B cell (primary cell): ENCODE measurements at regions not wholly inside any gene's neighbourhood (a gene's known extent, or its start where the extent isn't known, plus 50 kb on each side); places are given as distances from the start of the nearest gene placed in this dataset.
"Not testable (repeated sequence)": the region's sequence is repeated elsewhere in the genome, so short reads cannot be mapped to it uniquely, and the experiment has no call there.

Source experiments
- ATAC-seq: fragments of 200-7000 bp; cut with Tn5 transposase; one replicate; pipeline ENCODE4 v1.10.0; 2021; ENCODE audit warnings: low read depth, mild to moderate bottlenecking, moderate number of reproducible peaks, moderate library complexity
- CTCF ChIA-PET: fragments of 350-600 bp; sonication (Branson Sonifier 250); formaldehyde crosslinking; loops from one replicate; lab custom pipeline; 2021; ENCODE audit warnings: antibody characterized with exemption, inconsistent platforms; lab: Charles Lee
- POLR2A ChIA-PET: fragments of 350-600 bp; sonication (Branson Sonifier 250); formaldehyde crosslinking; loops from one replicate; lab custom pipeline; 2021; ENCODE audit warnings: antibody characterized with exemption; lab: Charles Lee
- DNase-seq: peaks from one replicate; pipeline ENCODE4 v3.0.0; 2013
- H2AFZ ChIP-seq: 2 replicates; pipeline ENCODE4 v1.6.1; 2012; ENCODE audit warnings: mild to moderate bottlenecking, low read depth, low read length; ENCODE audit not compliant: insufficient read depth, poor library complexity, severe bottlenecking
- H3K27ac ChIP-seq, 2 donors: 1 replicate in 1 of 2; 2 replicates in 1 of 2; pipeline ENCODE4 v1.5.1; 2012 to 2013; ENCODE audit warnings: low read length in 2 of 2, mild to moderate bottlenecking in 2 of 2, moderate library complexity in 1 of 2
- H3K27me3 ChIP-seq, 4 experiments: fragments of 200-600 bp in 1 of 4; sonication (generic) in 1 of 4; replicated peaks in 1 of 4; 1 replicate in 2 of 4; 2 replicates in 2 of 4; pipeline versions ENCODE4 v1.6.1 to v1.7.0; 2013 to 2016; ENCODE audit warnings: low read length in 3 of 4, mild to moderate bottlenecking in 2 of 4, mixed read lengths in 1 of 4, moderate library complexity in 1 of 4; ENCODE audit not compliant: insufficient read depth in 4 of 4, control insufficient read depth in 3 of 4; ENCODE audit errors: control extremely low read depth in 1 of 4
- H3K36me3 ChIP-seq, 2 experiments: replicated peaks in 1 of 2; 1 replicate in 1 of 2; 2 replicates in 1 of 2; pipeline versions ENCODE4 v1.6.1 to v1.7.1; 2013; ENCODE audit warnings: low read length in 1 of 2; ENCODE audit not compliant: insufficient read depth in 2 of 2, control insufficient read depth in 1 of 2; ENCODE audit errors: control extremely low read depth in 1 of 2, extremely low read depth in 1 of 2
- H3K4me1 ChIP-seq, 2 donors: fragments of 200-600 bp in 1 of 2; sonication (generic) in 1 of 2; 1 replicate in 1 of 2; 2 replicates in 1 of 2; pipeline versions ENCODE4 v1.5.1 to v1.6.1; 2013 to 2017; ENCODE audit warnings: low read length in 2 of 2; ENCODE audit not compliant: control insufficient read depth in 2 of 2, insufficient read depth in 2 of 2
- H3K4me2 ChIP-seq: replicated peaks from 2 replicates; pipeline ENCODE3; 2012; ENCODE audit warnings: mild to moderate bottlenecking, low read depth, low read length; ENCODE audit not compliant: poor library complexity, severe bottlenecking
- H3K4me3 ChIP-seq, 5 experiments: fragments of 200-600 bp in 1 of 5; sonication (generic) in 1 of 5; 1 replicate in 3 of 5; 2 replicates in 2 of 5; pipeline versions ENCODE4 v1.5.1 to v1.7.0; 2011 to 2016; ENCODE audit warnings: low read length in 4 of 5, mild to moderate bottlenecking in 4 of 5, low read depth in 2 of 5, control low read depth in 1 of 5, moderate library complexity in 1 of 5; ENCODE audit not compliant: insufficient read depth in 1 of 5; ENCODE audit errors: control extremely low read depth in 1 of 5, extremely low read depth in 1 of 5
- H3K79me2 ChIP-seq: fragments of 200-600 bp; sonication (generic); one replicate; pipeline ENCODE4 v1.6.0; 2016; ENCODE audit warnings: low read length; ENCODE audit not compliant: control insufficient read depth, insufficient read depth
- H3K9ac ChIP-seq: fragments of 200-600 bp; sonication (generic); 2 replicates; pipeline ENCODE4 v1.6.1; 2017; ENCODE audit warnings: mild to moderate bottlenecking, low read length, moderate library complexity
- H3K9me3 ChIP-seq, 3 donors: one replicate each; pipeline versions ENCODE4 v1.6.1 to v1.7.1; 2013; ENCODE audit warnings: low read length in 2 of 3; ENCODE audit not compliant: control insufficient read depth in 2 of 3, insufficient read depth in 1 of 3; ENCODE audit errors: control extremely low read depth in 1 of 3
- H4K20me1 ChIP-seq: 2 replicates; pipeline ENCODE4 v1.6.0; 2012; ENCODE audit warnings: mild to moderate bottlenecking, low read length; ENCODE audit not compliant: insufficient read depth, control insufficient read depth, poor library complexity, severe bottlenecking
- H3K27ac Mint-ChIP-seq: one replicate; pipeline ENCODE4 v1.8.0; 2021; ENCODE audit warnings: mixed read lengths
- H3K27me3 Mint-ChIP-seq: one replicate; pipeline ENCODE4 v1.8.0; 2021; ENCODE audit warnings: mixed read lengths
- H3K4me1 Mint-ChIP-seq: one replicate; pipeline ENCODE4 v1.8.0; 2021; ENCODE audit warnings: mixed read lengths
- H3K4me3 Mint-ChIP-seq: one replicate; pipeline ENCODE4 v1.8.0; 2021; ENCODE audit warnings: mixed read lengths
- H3K9me3 Mint-ChIP-seq: one replicate; pipeline ENCODE4 v1.8.0; 2022; ENCODE audit warnings: mixed read lengths; ENCODE audit not compliant: insufficient read depth
- EZH2 ChIP-seq: IDR thresholded peaks from 2 replicates; pipeline ENCODE4 v1.6.1; 2012; ENCODE audit warnings: borderline replicate concordance, low read depth, mild to moderate bottlenecking, moderate library complexity, low read length; ENCODE audit not compliant: insufficient read depth, poor library complexity, severe bottlenecking
- WGBS: methylation state at CpG from one replicate; pipeline ENCODE4 v1.1.5; 2013; ENCODE audit warnings: missing lambda C conversion rate; ENCODE audit not compliant: insufficient coverage; 5-methylcytosine and 5-hydroxymethylcytosine counted together
- intact Hi-C: fragments of 100-400 bp; cut with micrococcal nuclease; formaldehyde crosslinking; loops from one replicate; pipeline ENCODE4 v1.10.0; 2022
- TF ChIP-seq, protein P1 (sequence below): fragments of 200-600 bp; IDR thresholded peaks from one replicate; pipeline ENCODE4 v1.8.0; 2022; ENCODE audit warnings: antibody characterized with exemption, mild to moderate bottlenecking

DNA sequence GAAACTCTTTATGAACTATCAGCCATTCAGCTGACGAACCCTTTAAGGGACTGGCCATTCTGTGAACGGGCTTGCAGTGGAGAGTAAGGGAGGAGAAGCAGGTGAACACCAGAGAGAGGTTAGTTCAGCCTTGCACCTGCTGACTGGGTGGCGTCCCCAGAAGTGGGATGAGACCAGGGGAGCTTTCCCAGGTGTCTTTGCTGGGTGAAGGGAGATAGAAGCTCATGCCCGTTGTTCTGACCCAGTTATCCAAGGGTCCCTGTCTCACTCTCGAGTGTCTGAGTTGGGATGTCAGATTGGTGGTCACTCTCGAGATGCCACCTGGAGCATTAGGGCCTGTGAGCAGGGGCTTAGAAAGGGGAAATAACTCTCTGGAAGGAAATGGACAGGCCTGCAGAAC is 68.7 kb downstream of the MSX2 start:
- Mint-ChIP-seq H3K4me1 (no peaks in the 10 kb centered on the region), H3K9me3 (no peaks in the 10 kb centered on the region), H3K27ac (no peak overlapping the region), H3K4me3 (no peak overlapping the region), H3K27me3 (peaks cover 34% of the 10 kb centered on the region)
- Histone ChIP-seq H3K36me3 (no peaks in the 10 kb centered on the region), H3K4me3 (no peak overlapping the region), H3K4me1 (no peaks in the 10 kb centered on the region), H3K27me3 (peaks cover 0 to 12% (median 4%) of the 10 kb centered on the region in 4 experiments), H3K9ac (no peak overlapping the region), H4K20me1 (no peaks in the 10 kb centered on the region), H3K4me2 (no peak overlapping the region), H3K79me2 (no peaks in the 10 kb centered on the region), H3K27ac (no peak overlapping the region), H2AFZ (no peak overlapping the region), H3K9me3 (peaks cover 0 to 4% (median 0%) of the 10 kb centered on the region in 3 donors)
- TF ChIP-seq EZH2, result no peak
- TF ChIP-seq, protein P1, sequence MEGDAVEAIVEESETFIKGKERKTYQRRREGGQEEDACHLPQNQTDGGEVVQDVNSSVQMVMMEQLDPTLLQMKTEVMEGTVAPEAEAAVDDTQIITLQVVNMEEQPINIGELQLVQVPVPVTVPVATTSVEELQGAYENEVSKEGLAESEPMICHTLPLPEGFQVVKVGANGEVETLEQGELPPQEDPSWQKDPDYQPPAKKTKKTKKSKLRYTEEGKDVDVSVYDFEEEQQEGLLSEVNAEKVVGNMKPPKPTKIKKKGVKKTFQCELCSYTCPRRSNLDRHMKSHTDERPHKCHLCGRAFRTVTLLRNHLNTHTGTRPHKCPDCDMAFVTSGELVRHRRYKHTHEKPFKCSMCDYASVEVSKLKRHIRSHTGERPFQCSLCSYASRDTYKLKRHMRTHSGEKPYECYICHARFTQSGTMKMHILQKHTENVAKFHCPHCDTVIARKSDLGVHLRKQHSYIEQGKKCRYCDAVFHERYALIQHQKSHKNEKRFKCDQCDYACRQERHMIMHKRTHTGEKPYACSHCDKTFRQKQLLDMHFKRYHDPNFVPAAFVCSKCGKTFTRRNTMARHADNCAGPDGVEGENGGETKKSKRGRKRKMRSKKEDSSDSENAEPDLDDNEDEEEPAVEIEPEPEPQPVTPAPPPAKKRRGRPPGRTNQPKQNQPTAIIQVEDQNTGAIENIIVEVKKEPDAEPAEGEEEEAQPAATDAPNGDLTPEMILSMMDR, result no peak
- intact Hi-C loops, result no loop called here
- DNase-seq (no peak), ATAC-seq (no peak)
- 63% methylated on average over 6 of the region's 6 CpGs for WGBS
- CTCF ChIA-PET, result no interaction called here
- POLR2A ChIA-PET, result no interaction called here

DNA sequence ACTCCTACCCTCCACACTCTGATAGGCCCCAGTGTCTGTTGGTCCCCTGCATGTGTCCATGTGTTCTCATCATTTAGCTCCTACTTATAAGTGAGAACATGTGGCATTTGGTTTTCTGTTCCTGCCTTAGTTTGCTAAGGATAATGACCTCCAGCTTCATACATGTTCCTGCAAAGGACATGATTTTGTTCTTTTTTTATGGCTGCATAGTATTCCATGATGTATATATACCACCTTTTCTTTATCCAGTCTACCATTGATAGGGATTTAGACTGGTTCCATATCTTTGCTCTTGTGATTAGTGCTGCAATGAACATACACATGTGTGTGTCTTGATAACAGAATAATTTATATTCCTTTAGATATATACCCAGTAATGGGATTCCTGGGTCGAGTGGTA is 67.9 kb downstream of the MSX2 start:
- DNase-seq, H3K4me3 Mint-ChIP-seq, CTCF ChIA-PET, POLR2A ChIA-PET, H3K27ac Mint-ChIP-seq, H3K9me3 ChIP-seq, H3K4me1 ChIP-seq, H3K36me3 ChIP-seq, H3K27ac ChIP-seq, intact Hi-C loops, ATAC-seq, H3K79me2 ChIP-seq, H3K9ac ChIP-seq, H4K20me1 ChIP-seq, H2AFZ ChIP-seq, H3K4me3 ChIP-seq, H3K4me2 ChIP-seq, H3K9me3 Mint-ChIP-seq, H3K4me1 Mint-ChIP-seq: not testable (repeated sequence)
- H3K27me3 Mint-ChIP-seq, result peaks cover 31% of the 10 kb centered on the region
- peaks cover 0 to 12% (median 4%) of the 10 kb centered on the region in 4 experiments for H3K27me3 ChIP-seq
- no CpG with 5 or more reads among the region's 1 CpG for WGBS
